Progenitor cell of endocrine pancreas (in vitro differentiated cells): ENCODE measurements at regions not wholly inside any gene's neighbourhood (a gene's known extent, or its start where the extent isn't known, plus 50 kb on each side); places are given as distances from the start of the nearest gene placed in this dataset.

Source experiments
- DNase-seq: peaks from one replicate; pipeline ENCODE4 v3.0.0; 2021; ENCODE audit warnings: low spot score; ENCODE audit not compliant: unreplicated experiment
- H3K27ac Mint-ChIP-seq: 2 replicates; pipeline ENCODE4 v1.8.0; 2021; ENCODE audit warnings: mild to moderate bottlenecking, moderate library complexity, mixed read lengths
- H3K27me3 Mint-ChIP-seq: 2 replicates; pipeline ENCODE4 v1.8.0; 2021; ENCODE audit warnings: mixed read lengths
- H3K36me3 Mint-ChIP-seq: 2 replicates; pipeline ENCODE4 v1.8.0; 2022; ENCODE audit warnings: mixed read lengths; ENCODE audit not compliant: insufficient read depth
- H3K4me1 Mint-ChIP-seq: 2 replicates; pipeline ENCODE4 v1.8.0; 2021; ENCODE audit warnings: low read depth, mixed read lengths
- H3K4me3 Mint-ChIP-seq: 2 replicates; pipeline ENCODE4 v1.8.0; 2021; ENCODE audit warnings: low read depth, mild to moderate bottlenecking, moderate library complexity, mixed read lengths
- H3K9me3 Mint-ChIP-seq: 2 replicates; pipeline ENCODE4 v1.8.0; 2021; ENCODE audit warnings: low read depth, mixed read lengths
- TF ChIP-seq, protein P1 (sequence below): fragments of 200-600 bp; sonication (generic); IDR thresholded peaks from one replicate; pipeline ENCODE4 v1.5.0; 2021; ENCODE audit warnings: antibody characterized with exemption, mild to moderate bottlenecking; ENCODE audit not compliant: unreplicated experiment

DNA sequence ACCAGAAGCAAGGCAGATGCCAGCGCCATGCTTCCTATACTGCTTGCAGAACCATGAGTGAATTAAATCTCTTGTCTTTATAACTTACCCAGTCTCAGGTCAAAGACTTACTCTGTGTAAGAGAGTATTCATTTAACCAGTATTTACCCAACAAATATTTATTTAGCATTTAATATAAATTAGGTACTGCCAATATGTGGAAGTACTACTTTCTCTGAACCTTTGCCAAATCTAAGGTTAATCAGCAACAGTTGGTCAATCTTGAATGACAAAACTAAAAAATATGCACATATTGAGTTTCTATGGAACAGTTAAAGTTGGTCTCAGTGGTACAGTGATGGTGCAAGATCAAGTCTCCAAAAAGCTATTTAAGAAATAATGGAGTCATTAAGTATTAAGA is 155.9 kb upstream of the CCNG1 start:
- TF ChIP-seq, protein P1, sequence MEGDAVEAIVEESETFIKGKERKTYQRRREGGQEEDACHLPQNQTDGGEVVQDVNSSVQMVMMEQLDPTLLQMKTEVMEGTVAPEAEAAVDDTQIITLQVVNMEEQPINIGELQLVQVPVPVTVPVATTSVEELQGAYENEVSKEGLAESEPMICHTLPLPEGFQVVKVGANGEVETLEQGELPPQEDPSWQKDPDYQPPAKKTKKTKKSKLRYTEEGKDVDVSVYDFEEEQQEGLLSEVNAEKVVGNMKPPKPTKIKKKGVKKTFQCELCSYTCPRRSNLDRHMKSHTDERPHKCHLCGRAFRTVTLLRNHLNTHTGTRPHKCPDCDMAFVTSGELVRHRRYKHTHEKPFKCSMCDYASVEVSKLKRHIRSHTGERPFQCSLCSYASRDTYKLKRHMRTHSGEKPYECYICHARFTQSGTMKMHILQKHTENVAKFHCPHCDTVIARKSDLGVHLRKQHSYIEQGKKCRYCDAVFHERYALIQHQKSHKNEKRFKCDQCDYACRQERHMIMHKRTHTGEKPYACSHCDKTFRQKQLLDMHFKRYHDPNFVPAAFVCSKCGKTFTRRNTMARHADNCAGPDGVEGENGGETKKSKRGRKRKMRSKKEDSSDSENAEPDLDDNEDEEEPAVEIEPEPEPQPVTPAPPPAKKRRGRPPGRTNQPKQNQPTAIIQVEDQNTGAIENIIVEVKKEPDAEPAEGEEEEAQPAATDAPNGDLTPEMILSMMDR, result no peak
- Mint-ChIP-seq H3K4me3 (no peak overlapping the region), H3K36me3 (no peaks in the 10 kb centered on the region), H3K4me1 (no peaks in the 10 kb centered on the region), H3K27me3 (no peaks in the 10 kb centered on the region), H3K27ac (no peak overlapping the region), H3K9me3 (peaks cover 4% of the 10 kb centered on the region)
- DNase-seq, result no peak

DNA sequence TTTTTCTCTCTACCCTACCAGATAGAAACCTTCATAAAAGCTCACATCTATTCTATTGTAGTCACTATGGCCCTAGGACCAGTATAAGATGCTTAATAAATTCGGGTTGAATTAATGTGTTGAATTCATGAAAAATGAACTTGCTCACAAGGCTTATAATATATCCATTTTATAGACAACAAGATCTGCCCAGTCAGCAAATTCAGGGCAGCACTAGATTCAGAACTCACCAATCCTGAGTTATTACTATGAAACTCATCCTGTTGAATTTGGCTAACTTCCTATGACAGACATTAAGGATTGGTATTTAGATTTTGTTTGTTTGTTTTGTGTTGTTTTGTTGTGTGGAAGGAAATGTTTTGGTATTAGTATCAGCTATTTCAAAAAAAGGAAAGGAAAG is 143.6 kb upstream of the CCNG1 start:
- Mint-ChIP-seq H3K9me3 (no peaks in the 10 kb centered on the region), H3K27me3 (no peaks in the 10 kb centered on the region), H3K4me3 (no peak overlapping the region), H3K27ac (no peak overlapping the region), H3K4me1 (no peaks in the 10 kb centered on the region), H3K36me3 (no peaks in the 10 kb centered on the region)
- TF ChIP-seq, protein P1, result no peak
- DNase-seq, result no peak

DNA sequence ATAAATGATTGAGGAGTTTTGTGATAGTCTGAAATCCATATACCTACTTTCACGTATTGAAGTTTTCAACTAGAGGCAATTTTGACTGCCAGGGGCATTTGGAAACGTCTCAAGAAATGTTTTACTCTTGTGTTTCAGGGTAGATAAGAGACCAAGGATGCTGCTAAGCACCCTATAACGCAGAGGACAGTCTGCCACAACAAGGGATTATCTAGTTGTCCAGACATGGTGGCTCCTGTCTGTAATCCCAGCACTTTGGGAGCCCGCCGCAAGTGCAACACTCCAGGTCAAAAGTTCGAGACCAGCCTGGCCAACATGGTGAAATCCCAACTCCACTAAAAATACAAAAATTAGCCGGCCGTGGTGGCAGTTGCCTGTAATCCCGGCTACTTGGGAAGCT is 133.7 kb upstream of the CCNG1 start:
- no peaks in the 10 kb centered on the region for H3K4me1 Mint-ChIP-seq
- TF ChIP-seq, protein P1, result no peak

DNA sequence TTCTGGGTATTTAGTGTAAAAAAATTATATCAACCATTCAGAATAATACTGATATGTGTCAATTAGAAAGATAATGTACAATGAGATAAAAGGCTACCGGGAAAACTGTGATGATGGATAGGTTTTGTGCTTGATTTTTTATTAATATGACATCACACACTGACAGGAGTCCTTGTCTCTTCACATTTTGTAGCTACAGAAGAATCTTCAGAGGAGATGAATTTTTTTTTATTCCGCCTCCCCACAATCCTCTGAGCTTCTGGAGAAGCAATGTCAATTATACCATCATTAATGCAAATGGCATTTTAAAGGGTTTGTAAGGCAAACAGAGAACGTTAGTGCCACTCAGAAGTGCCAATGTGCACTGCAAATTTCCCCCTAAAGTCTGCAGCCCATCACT is 131.7 kb upstream of the CCNG1 start:
- no peak for DNase-seq
- Mint-ChIP-seq H3K27me3 (no peaks in the 10 kb centered on the region), H3K36me3 (no peaks in the 10 kb centered on the region), H3K4me3 (no peak overlapping the region), H3K9me3 (peaks cover 3% of the 10 kb centered on the region), H3K4me1 (no peaks in the 10 kb centered on the region), H3K27ac (no peak overlapping the region)
- TF ChIP-seq, protein P1, result no peak

More for the DNA sequence above, 133.7 kb upstream of the CCNG1 start:
- Mint-ChIP-seq H3K4me3 (no peak overlapping the region), H3K27ac (no peak overlapping the region), H3K27me3 (no peaks in the 10 kb centered on the region), H3K9me3 (no peaks in the 10 kb centered on the region), H3K36me3 (no peaks in the 10 kb centered on the region)
- DNase-seq, result no peak

DNA sequence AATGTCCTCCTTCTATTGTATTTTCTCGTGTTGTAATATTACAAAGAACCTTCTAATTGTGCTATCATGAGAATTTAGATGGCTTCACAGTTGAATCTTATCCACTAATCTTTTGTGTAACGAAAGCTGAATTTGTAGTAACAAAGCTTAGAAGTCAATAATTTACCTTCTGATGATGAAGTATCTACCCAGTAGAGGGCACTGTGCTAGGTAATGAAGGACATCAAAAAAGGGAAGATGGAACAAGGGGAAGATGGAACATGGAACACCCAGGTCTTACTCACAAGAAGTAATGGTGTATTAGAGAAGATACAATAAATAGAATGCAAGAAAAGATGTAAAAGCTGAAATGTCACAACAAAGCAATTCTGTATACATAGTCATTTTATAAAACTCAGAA is 131.0 kb upstream of the CCNG1 start:
- DNase-seq, result no peak
- H3K36me3 Mint-ChIP-seq, result no peaks in the 10 kb centered on the region
- no peak overlapping the region for H3K4me3 Mint-ChIP-seq
- no peak overlapping the region for H3K27ac Mint-ChIP-seq
- TF ChIP-seq, protein P1, result peak; percentile 47
- H3K9me3 Mint-ChIP-seq, result peaks cover 3% of the 10 kb centered on the region
- H3K27me3 Mint-ChIP-seq, result no peaks in the 10 kb centered on the region
- H3K4me1 Mint-ChIP-seq, result no peaks in the 10 kb centered on the region
